ENCODE measurements at regions not wholly inside any gene's neighbourhood (a gene's known extent, or its start where the extent isn't known, plus 50 kb on each side); places are given as distances from the start of the nearest gene placed in this dataset.

GRCh38 chr4:136156947-136157346, 1375.3 kb downstream of the PCDH18 start:
- Mint-ChIP-seq H3K27me3 (no peaks in the 10 kb centered on the region), H3K27ac (no peak overlapping the region), H3K4me3 (no peak overlapping the region), H3K9me3 (ENCODE audit: insufficient read depth) (no peaks in the 10 kb centered on the region), H3K4me1 (no peaks in the 10 kb centered on the region)
- no peak overlapping the region for H3K9ac ChIP-seq (ENCODE audit: low read length)
- no peaks in the 10 kb centered on the region for H3K27me3 ChIP-seq (replicated peaks in 1 of 4; ENCODE audit: control extremely low read depth in 1 of 4, control insufficient read depth in 3 of 4, insufficient read depth in 4 of 4, low read length in 3 of 4)
- H3K4me1 ChIP-seq (ENCODE audit: control insufficient read depth in 2 of 2, insufficient read depth in 2 of 2, low read length in 2 of 2) = no peaks in the 10 kb centered on the region
- POLR2A ChIA-PET = no interaction called here
- H3K79me2 ChIP-seq (ENCODE audit: control insufficient read depth, insufficient read depth, low read length) = no peaks in the 10 kb centered on the region
- H4K20me1 ChIP-seq (ENCODE audit: control insufficient read depth, insufficient read depth, low read length, poor library complexity, severe bottlenecking) = no peaks in the 10 kb centered on the region
- no peak overlapping the region for H2AFZ ChIP-seq (ENCODE audit: insufficient read depth, low read depth, low read length, poor library complexity, severe bottlenecking)
- CTCF ChIA-PET = no interaction called here
- no peak overlapping the region for H3K4me2 ChIP-seq (replicated peaks; ENCODE audit: low read depth, low read length, poor library complexity, severe bottlenecking)
- no peak for ATAC-seq (ENCODE audit: low read depth)
- no peak overlapping the region for H3K27ac ChIP-seq (ENCODE audit: low read length in 2 of 2)
- intact Hi-C loops (cut with micrococcal nuclease) = no loop called here
- WGBS (ENCODE audit: insufficient coverage) = no CpG with 5 or more reads among the region's 1 CpG
- no peaks in the 10 kb centered on the region for H3K36me3 ChIP-seq (replicated peaks in 1 of 2; ENCODE audit: control extremely low read depth in 1 of 2, control insufficient read depth in 1 of 2, extremely low read depth in 1 of 2, insufficient read depth in 2 of 2, low read length in 1 of 2)
- no peak overlapping the region for H3K4me3 ChIP-seq (ENCODE audit: control extremely low read depth in 1 of 5, extremely low read depth in 1 of 5, insufficient read depth in 1 of 5, low read depth in 2 of 5, low read length in 4 of 5)
- TF ChIP-seq EZH2 (IDR thresholded peaks at IDR 0.05; ENCODE audit: borderline replicate concordance, insufficient read depth, low read depth, low read length, poor library complexity, severe bottlenecking) = no peak
- no peak for TF ChIP-seq CTCF (IDR thresholded peaks at IDR 0.05)
- peaks cover 0 to 9% (median 0%) of the 10 kb centered on the region in 3 donors for H3K9me3 ChIP-seq (ENCODE audit: control extremely low read depth in 1 of 3, control insufficient read depth in 2 of 3, insufficient read depth in 1 of 3, low read length in 2 of 3)
- DNase-seq = no peak

- DNase-seq (no peak), ATAC-seq (ENCODE audit: low read depth) (no peak)
- Histone ChIP-seq H3K4me3 (ENCODE audit: control extremely low read depth in 1 of 5, extremely low read depth in 1 of 5, insufficient read depth in 1 of 5, low read depth in 2 of 5, low read length in 4 of 5) (no peak overlapping the region), H2AFZ (ENCODE audit: insufficient read depth, low read depth, low read length, poor library complexity, severe bottlenecking) (no peak overlapping the region), H3K27ac (ENCODE audit: low read length in 2 of 2) (no peak overlapping the region), H3K4me1 (ENCODE audit: control insufficient read depth in 2 of 2, insufficient read depth in 2 of 2, low read length in 2 of 2) (no peaks in the 10 kb centered on the region), H3K36me3 (replicated peaks in 1 of 2; ENCODE audit: control extremely low read depth in 1 of 2, control insufficient read depth in 1 of 2, extremely low read depth in 1 of 2, insufficient read depth in 2 of 2, low read length in 1 of 2) (no peaks in the 10 kb centered on the region), H3K4me2 (replicated peaks; ENCODE audit: low read depth, low read length, poor library complexity, severe bottlenecking) (no peak overlapping the region), H4K20me1 (ENCODE audit: control insufficient read depth, insufficient read depth, low read length, poor library complexity, severe bottlenecking) (no peaks in the 10 kb centered on the region), H3K9ac (ENCODE audit: low read length) (no peak overlapping the region), H3K79me2 (ENCODE audit: control insufficient read depth, insufficient read depth, low read length) (no peaks in the 10 kb centered on the region), H3K27me3 (replicated peaks in 1 of 4; ENCODE audit: control extremely low read depth in 1 of 4, control insufficient read depth in 3 of 4, insufficient read depth in 4 of 4, low read length in 3 of 4) (no peaks in the 10 kb centered on the region), H3K9me3 (ENCODE audit: control extremely low read depth in 1 of 3, control insufficient read depth in 2 of 3, insufficient read depth in 1 of 3, low read length in 2 of 3) (peaks cover 0 to 11% (median 0%) of the 10 kb centered on the region in 3 donors)
- CTCF ChIA-PET = no interaction called here
- no peaks in the 10 kb centered on the region for H3K4me1 Mint-ChIP-seq
- H3K27ac Mint-ChIP-seq = no peak overlapping the region
- H3K27me3 Mint-ChIP-seq = no peaks in the 10 kb centered on the region
- intact Hi-C loops (cut with micrococcal nuclease) = no loop called here
- H3K4me3 Mint-ChIP-seq = no peak overlapping the region
- TF ChIP-seq EZH2 (IDR thresholded peaks at IDR 0.05; ENCODE audit: borderline replicate concordance, insufficient read depth, low read depth, low read length, poor library complexity, severe bottlenecking) (no peak), CTCF (IDR thresholded peaks at IDR 0.05) (no peak)
- H3K9me3 Mint-ChIP-seq (ENCODE audit: insufficient read depth) = peaks cover 5% of the 10 kb centered on the region
- 73% methylated on average over 3 of the region's 6 CpGs for WGBS (ENCODE audit: insufficient coverage)
- POLR2A ChIA-PET = no interaction called here
Measured at GRCh38 chr4:136150046-136150445, 1382.2 kb downstream of the PCDH18 start.
